ENCODE measurements at regions not wholly inside any gene's neighbourhood (a gene's known extent, or its start where the extent isn't known, plus 50 kb on each side); places are given as distances from the start of the nearest gene placed in this dataset.
A peak's percentile ranks its signal among the peaks of the same experiment; 100 is the strongest.
"Not testable (repeated sequence)": the region's sequence is repeated elsewhere in the genome, so short reads cannot be mapped to it uniquely, and the experiment has no call there.

DNA sequence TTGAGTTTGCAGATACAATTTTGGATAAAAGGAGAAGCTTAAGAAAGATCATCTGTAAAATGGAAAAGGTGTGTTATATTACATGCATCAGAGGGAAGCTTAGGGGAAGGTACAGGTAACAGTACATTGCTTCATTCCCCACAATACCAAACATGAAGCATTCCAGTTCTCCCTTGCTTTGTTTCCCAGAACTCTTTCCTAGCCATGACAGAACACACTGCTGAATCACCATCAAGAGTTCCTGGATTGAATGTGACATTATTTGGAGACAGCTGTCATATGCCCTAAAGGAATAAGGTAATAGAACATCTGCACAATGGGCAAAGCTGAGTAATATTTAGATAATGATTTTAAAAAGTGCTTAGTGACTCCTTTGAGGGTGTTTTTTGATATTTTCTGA lies 303.5 kb upstream of the ST8SIA4 start:
- TF ChIP-seq EP300 (IDR thresholded peaks at IDR 0.05) (no peak), POLR2A (IDR thresholded peaks at IDR 0.05) (no peak), POLR2AphosphoS5 (IDR thresholded peaks at IDR 0.05) (no peak)
- TF ChIP-seq, protein P1, sequence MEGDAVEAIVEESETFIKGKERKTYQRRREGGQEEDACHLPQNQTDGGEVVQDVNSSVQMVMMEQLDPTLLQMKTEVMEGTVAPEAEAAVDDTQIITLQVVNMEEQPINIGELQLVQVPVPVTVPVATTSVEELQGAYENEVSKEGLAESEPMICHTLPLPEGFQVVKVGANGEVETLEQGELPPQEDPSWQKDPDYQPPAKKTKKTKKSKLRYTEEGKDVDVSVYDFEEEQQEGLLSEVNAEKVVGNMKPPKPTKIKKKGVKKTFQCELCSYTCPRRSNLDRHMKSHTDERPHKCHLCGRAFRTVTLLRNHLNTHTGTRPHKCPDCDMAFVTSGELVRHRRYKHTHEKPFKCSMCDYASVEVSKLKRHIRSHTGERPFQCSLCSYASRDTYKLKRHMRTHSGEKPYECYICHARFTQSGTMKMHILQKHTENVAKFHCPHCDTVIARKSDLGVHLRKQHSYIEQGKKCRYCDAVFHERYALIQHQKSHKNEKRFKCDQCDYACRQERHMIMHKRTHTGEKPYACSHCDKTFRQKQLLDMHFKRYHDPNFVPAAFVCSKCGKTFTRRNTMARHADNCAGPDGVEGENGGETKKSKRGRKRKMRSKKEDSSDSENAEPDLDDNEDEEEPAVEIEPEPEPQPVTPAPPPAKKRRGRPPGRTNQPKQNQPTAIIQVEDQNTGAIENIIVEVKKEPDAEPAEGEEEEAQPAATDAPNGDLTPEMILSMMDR (IDR thresholded peaks at IDR 0.05), result no peak
- Histone ChIP-seq H3K9me3 (no peaks in the 10 kb centered on the region), H3K27ac (no peak overlapping the region), H3K27me3 (no peaks in the 10 kb centered on the region), H3K36me3 (no peaks in the 10 kb centered on the region), H3K4me1 (no peaks in the 10 kb centered on the region), H3K4me3 (no peak overlapping the region)
- no peak for ATAC-seq

DNA sequence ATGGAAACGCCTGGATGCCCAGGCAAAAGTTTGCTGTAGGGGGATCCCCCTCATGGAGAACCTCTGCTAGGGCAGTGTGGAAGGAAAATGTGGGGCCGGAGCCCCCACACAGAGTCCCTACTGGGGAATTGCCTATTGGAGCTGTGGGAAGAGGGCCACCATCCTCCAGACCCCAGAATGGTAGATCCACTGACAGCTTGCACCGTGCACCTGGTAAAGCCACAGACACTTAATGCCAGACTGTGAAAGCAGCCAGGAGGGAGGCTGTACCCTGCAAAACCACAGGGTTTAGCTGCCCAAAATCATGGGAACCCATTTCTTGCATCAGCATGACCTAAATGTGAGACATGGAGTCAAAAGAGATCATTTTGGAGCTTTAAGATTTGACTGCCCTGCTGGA lies 302.0 kb upstream of the ST8SIA4 start:
- H3K9me3 ChIP-seq, H3K27me3 ChIP-seq, H3K4me3 ChIP-seq, H3K27ac ChIP-seq, H3K36me3 ChIP-seq, ATAC-seq, H3K4me1 ChIP-seq: not testable (repeated sequence)
- WGBS, 2 donors (ENCODE audit: low coverage in 1 of 2), result 82% methylated on average over 2 of the region's 3 CpGs; no CpG with 5 or more reads in 1 of the 2 donors

DNA sequence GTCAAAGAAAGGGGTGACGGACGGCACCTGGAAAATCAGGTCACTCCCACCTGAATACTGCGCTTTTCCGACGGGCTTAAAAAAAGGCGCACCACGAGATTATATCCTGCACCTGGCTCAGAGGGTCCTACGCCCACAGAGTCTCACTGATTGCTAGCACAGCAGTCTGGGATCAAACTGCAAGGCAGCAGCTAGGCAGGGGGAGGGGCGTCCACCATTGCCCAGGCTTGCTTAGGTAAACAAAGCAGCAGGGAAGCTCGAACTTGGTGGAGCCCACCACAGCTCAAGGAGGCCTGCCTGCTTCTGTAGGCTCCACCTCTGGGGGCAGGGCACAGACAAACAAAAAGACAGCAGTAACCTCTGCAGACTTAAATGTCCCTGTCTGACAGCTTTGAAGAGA lies 277.3 kb upstream of the ST8SIA4 start:
- WGBS, 2 donors (ENCODE audit: low coverage in 1 of 2), result 88% methylated on average over 3 of the region's 10 CpGs; no CpG with 5 or more reads in 1 of the 2 donors

DNA sequence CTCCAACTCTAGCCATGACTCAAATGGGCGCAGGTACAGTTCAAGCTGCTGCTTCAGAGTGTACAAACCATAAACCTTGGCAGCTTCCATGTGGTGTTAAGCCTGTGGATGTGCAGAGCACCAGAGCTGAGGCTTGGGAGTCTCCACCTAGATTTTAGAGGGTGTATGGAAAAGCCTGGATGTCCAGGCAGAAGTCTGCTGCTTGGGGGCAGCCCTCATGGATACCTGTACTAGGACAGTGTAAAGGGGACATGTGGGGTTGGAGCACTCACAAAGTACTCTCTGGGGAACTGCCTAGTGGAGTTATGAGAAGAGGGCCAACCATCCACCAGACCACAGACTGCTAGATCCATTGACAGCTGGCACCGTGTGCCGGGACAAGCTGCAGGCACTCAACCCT lies 273.5 kb upstream of the ST8SIA4 start:
- ATAC-seq, result peak; percentile 25
- no peaks in the 10 kb centered on the region for H3K4me1 ChIP-seq
- H3K27me3 ChIP-seq, result no peaks in the 10 kb centered on the region
- H3K4me3 ChIP-seq, result no peak overlapping the region
- no peaks in the 10 kb centered on the region for H3K36me3 ChIP-seq
- H3K9me3 ChIP-seq, result peaks cover 0 to 5% (median 0%) of the 10 kb centered on the region in 3 donors
- H3K27ac ChIP-seq, result no peak overlapping the region
- 0% methylated on average over 1 of the region's 3 CpGs; no CpG with 5 or more reads in 1 of the 2 donors for WGBS, 2 donors (ENCODE audit: low coverage in 1 of 2)
- TF ChIP-seq EP300 (IDR thresholded peaks at IDR 0.05), result no peak
- TF ChIP-seq POLR2AphosphoS5 (IDR thresholded peaks at IDR 0.05), result no peak
- TF ChIP-seq, protein P1 (IDR thresholded peaks at IDR 0.05), result no peak
- no peak for TF ChIP-seq POLR2A (IDR thresholded peaks at IDR 0.05)

More for the DNA sequence above, 277.3 kb upstream of the ST8SIA4 start:
- H3K36me3 ChIP-seq, H3K27me3 ChIP-seq, H3K4me3 ChIP-seq, H3K27ac ChIP-seq, ATAC-seq, H3K4me1 ChIP-seq, H3K9me3 ChIP-seq: not testable (repeated sequence)

DNA sequence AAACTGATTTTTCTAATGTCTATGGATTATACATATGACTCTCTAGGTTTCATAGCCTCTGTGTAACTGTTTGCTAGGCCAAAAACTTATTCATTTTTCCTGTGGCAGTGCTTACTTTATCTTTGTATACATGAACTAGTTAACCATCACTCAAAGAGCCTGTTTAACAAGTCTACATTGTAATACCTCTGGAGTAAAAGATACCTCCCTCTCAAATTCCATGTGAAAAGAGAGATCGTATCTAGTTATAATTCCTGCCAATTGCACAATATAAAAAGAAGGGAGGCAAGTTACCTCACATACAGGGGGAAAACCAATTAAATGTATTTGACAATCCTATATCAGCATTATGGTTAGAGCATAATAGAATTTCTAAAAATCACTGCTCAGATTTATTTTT lies 271.9 kb upstream of the ST8SIA4 start:
- H3K4me3 ChIP-seq, result no peak overlapping the region
- H3K36me3 ChIP-seq, result no peaks in the 10 kb centered on the region
- no peaks in the 10 kb centered on the region for H3K4me1 ChIP-seq
- WGBS, 2 donors (ENCODE audit: low coverage in 1 of 2), result 13 to 44% methylated on average over 1 of the region's 1 CpG
- H3K27me3 ChIP-seq, result no peaks in the 10 kb centered on the region
- no peak for TF ChIP-seq EP300 (IDR thresholded peaks at IDR 0.05)
- TF ChIP-seq POLR2AphosphoS5 (IDR thresholded peaks at IDR 0.05), result no peak
- TF ChIP-seq, protein P1 (IDR thresholded peaks at IDR 0.05), result no peak
- ATAC-seq, result no peak
- H3K27ac ChIP-seq, result no peak overlapping the region
- peaks cover 0 to 5% (median 0%) of the 10 kb centered on the region in 3 donors for H3K9me3 ChIP-seq

DNA sequence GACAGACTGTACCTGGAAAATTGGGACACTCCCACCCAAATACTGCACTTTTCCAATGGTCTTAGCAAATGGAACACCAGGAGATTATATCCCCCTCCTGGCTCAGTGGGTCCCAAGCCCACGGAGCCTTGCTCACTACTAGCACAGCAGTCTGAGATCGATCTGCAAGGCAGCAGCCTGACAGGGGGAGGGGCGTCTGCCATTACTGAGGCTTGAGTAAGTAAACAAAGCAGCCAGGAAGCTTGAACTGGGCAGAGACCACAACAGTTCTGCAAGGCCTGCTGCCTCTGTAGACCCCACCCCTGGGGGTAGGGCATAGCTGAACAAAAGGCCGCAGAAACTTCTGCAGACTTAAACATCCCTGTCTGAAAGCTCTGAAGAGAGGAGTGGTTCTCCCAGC lies 260.0 kb upstream of the ST8SIA4 start:
- no peaks in the 10 kb centered on the region for H3K27me3 ChIP-seq
- 83% methylated on average over 1 of the region's 4 CpGs; no CpG with 5 or more reads in 1 of the 2 donors for WGBS, 2 donors (ENCODE audit: low coverage in 1 of 2)
- no peak overlapping the region for H3K4me3 ChIP-seq
- no peak overlapping the region for H3K27ac ChIP-seq
- ATAC-seq, result no peak
- no peak for TF ChIP-seq POLR2AphosphoS5 (IDR thresholded peaks at IDR 0.05)
- TF ChIP-seq, protein P1 (IDR thresholded peaks at IDR 0.05), result no peak
- TF ChIP-seq EP300 (IDR thresholded peaks at IDR 0.05), result no peak
- no peak for TF ChIP-seq POLR2A (IDR thresholded peaks at IDR 0.05)
- no peaks in the 10 kb centered on the region for H3K36me3 ChIP-seq
- no peaks in the 10 kb centered on the region for H3K4me1 ChIP-seq
- H3K9me3 ChIP-seq, result no peaks in the 10 kb centered on the region
